ENCODE measurements at regions not wholly inside any gene's neighbourhood (a gene's known extent, or its start where the extent isn't known, plus 50 kb on each side); places are given as distances from the start of the nearest gene placed in this dataset.

- no peak for TF ChIP-seq CTCF (IDR thresholded peaks at IDR 0.05; ENCODE audit: low read length)
- TF ChIP-seq EZH2 (IDR thresholded peaks at IDR 0.05; ENCODE audit: borderline replicate concordance, low read length) = no peak
Measured at GRCh38 chr2:228678110-228678509, 496.6 kb upstream of the SPHKAP start.
